Right cardiac atrium (tissue), 5 donors: ENCODE measurements at regions not wholly inside any gene's neighbourhood (a gene's known extent, or its start where the extent isn't known, plus 50 kb on each side); places are given as distances from the start of the nearest gene placed in this dataset.
"Not testable (repeated sequence)": the region's sequence is repeated elsewhere in the genome, so short reads cannot be mapped to it uniquely, and the experiment has no call there.

Source experiments
- ATAC-seq, 2 donors: fragments of 200-7000 bp; cut with Tn5 transposase; one replicate each; pipeline versions ENCODE4 v1.8.0 to v1.9.1; 2020; ENCODE audit warnings: moderate library complexity in 2 of 2, mild to moderate bottlenecking in 1 of 2
- DNase-seq, 3 donors: peaks; one replicate each; pipeline ENCODE4 v3.0.0-alpha.2; 2020
- H3K27ac ChIP-seq: one replicate; pipeline ENCODE4 v1.5.1; 2013; ENCODE audit warnings: mild to moderate bottlenecking, low read length, control low read depth, moderate library complexity
- H3K27me3 ChIP-seq: one replicate; pipeline ENCODE4 v1.6.1; 2013; ENCODE audit not compliant: control insufficient read depth, insufficient read depth
- H3K4me1 ChIP-seq: one replicate; pipeline ENCODE4 v1.6.1; 2013; ENCODE audit warnings: low read length; ENCODE audit not compliant: control insufficient read depth, insufficient read depth
- H3K4me3 ChIP-seq: one replicate; pipeline ENCODE4 v1.5.1; 2013; ENCODE audit warnings: low read length, control low read depth
- H3K9me3 ChIP-seq: one replicate; pipeline ENCODE4 v1.6.1; 2013; ENCODE audit warnings: low read length; ENCODE audit not compliant: control insufficient read depth
- WGBS: extraction: QIAGEN DNeasy Blood & Tissue Kit; methylation state at CpG from one replicate; pipeline ENCODE4 v1.1.7; 2013; 5-methylcytosine and 5-hydroxymethylcytosine counted together
- intact Hi-C, 4 donors: fragments of 100-400 bp; cut with DNase I; formaldehyde crosslinking; loops; one replicate each; pipeline versions ENCODE4 v1.11.0 to v1.14.0; 2022 to 2023
- donor health status: healthy with polysubstance abuse.
- donor health status: DM: no; HTN: yes; CAD: no.
- donor health status: DM: no; HTN: no; CAD: no.
- donor health status: DM: no; HTN: yes; CAD: no; lungs with severe emphysema.
- donor health status: DM: yes; HTN: yes; CAD: no.

DNA sequence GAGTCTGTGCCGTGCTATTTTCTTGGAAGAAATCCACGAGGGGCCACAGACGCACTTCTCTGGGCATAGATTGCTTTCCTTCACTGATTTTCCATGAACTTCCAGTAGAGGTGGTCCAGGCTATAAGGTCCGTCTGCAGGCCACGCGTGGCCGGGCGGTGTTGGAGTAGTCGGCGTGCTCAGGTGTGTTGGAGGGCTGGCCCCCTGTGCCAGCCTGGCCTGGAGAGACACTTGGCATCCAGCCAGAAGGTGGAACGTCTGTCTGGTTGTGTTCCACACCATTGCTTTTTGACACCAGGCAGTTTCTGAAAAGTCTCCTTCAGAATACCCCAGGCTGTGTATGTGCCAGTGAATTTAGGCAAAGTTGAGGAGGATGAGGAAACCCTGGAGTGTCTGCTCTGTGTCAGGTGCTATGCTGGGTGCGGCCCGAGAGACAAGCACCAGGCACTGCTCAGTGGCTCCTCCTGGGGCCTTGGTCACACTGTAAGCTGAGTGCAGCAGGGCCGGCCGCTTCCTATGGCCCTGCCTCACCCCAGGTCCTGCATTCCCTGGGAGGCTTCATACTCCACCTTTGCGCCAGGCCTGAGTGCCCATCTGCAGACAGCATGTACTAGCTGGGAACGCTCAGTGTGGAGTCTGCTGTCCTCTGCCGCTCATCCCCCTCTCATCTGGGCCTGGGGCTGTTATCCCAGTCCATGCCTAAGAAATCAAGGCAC is 52.1 kb upstream of the TAMM41 start:
- DNase-seq: no peak
- no peaks in the 10 kb centered on the region for H3K9me3 ChIP-seq
- intact Hi-C loops: no loop called here
- WGBS: 84% methylated on average over 18 of the region's 18 CpGs
- H3K27ac ChIP-seq: no peak overlapping the region
- H3K27me3 ChIP-seq: no peaks in the 10 kb centered on the region
- H3K4me1 ChIP-seq: no peaks in the 10 kb centered on the region
- H3K4me3 ChIP-seq: no peak overlapping the region
- no peak for ATAC-seq

DNA sequence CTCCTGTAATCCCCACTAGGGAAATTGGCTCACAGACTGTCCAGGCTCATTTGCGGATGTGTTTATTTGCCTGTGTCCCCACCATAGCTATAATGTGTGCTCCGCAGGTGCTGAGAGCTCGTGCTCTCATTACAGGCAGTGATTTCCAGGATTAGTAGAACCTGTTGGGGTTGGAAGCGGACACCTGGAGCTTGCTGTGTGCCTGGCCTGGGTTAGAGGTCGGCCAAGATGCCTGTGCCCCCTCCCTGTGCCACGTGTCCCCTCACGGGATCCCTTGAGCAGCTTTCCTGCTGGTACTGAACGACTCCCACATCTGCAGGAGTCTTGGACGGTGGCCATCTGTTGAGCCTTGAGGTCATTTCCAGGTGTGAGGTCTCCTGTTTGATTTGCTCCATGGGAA is 52.7 kb upstream of the TAMM41 start:
- H3K27me3 ChIP-seq, H3K27ac ChIP-seq, ATAC-seq, DNase-seq, H3K9me3 ChIP-seq, intact Hi-C loops, H3K4me3 ChIP-seq, H3K4me1 ChIP-seq: not testable (repeated sequence)
- WGBS: 75% methylated on average over 9 of the region's 9 CpGs

DNA sequence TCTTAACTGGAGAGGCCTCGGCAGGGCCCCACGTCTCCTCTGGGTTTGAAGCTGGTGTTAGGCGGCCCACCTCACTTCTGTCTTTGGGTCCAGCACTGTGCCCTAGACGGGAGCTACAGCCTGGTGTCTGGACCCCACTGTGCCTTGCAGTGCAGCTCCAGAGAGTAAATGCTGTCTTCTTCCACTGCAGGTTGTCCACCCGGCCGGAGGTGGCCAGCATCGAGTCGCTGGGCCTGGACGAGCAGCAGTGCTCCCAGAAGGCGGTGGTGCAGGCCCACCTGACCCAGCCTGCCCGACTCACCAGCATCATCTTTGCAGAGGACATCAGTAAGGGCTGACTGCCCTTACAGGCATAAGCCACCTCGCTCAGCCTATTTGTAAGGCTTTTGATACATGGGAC is 53.1 kb upstream of the TAMM41 start:
- Histone ChIP-seq H3K4me1 (no peaks in the 10 kb centered on the region), H3K27me3 (no peaks in the 10 kb centered on the region), H3K4me3 (no peak overlapping the region), H3K27ac (no peak overlapping the region), H3K9me3 (no peaks in the 10 kb centered on the region)
- DNase-seq (no peak), ATAC-seq (no peak)
- 84% methylated on average over 12 of the region's 12 CpGs for WGBS
- intact Hi-C loops: no loop called here

DNA sequence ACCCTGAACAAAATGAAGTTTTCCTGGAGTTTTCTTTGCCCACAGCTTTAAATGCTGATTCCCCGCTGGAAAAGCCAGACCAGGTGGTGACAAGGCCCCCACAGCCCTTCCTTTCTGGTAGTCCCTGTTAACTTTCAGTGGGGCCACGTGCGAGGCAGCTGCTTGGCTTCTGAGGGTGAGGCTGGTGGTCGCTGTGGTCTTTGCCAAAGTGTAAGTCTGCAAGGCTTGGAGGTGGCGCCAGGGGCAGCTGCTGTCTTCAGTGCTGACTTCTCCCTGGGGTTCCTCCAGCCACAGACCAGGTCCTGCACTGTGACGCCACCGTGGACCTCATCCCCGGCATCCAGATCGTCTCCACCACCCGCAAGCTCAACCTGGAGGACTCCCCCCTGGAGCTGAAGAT is 54.1 kb upstream of the TAMM41 start:
- 79% methylated on average over 10 of the region's 10 CpGs for WGBS
- no peak overlapping the region for H3K27ac ChIP-seq
- H3K9me3 ChIP-seq: no peaks in the 10 kb centered on the region
- no peak for DNase-seq
- H3K27me3 ChIP-seq: no peaks in the 10 kb centered on the region
- intact Hi-C loops: no loop called here
- H3K4me1 ChIP-seq: no peaks in the 10 kb centered on the region
- ATAC-seq: no peak
- no peak overlapping the region for H3K4me3 ChIP-seq

DNA sequence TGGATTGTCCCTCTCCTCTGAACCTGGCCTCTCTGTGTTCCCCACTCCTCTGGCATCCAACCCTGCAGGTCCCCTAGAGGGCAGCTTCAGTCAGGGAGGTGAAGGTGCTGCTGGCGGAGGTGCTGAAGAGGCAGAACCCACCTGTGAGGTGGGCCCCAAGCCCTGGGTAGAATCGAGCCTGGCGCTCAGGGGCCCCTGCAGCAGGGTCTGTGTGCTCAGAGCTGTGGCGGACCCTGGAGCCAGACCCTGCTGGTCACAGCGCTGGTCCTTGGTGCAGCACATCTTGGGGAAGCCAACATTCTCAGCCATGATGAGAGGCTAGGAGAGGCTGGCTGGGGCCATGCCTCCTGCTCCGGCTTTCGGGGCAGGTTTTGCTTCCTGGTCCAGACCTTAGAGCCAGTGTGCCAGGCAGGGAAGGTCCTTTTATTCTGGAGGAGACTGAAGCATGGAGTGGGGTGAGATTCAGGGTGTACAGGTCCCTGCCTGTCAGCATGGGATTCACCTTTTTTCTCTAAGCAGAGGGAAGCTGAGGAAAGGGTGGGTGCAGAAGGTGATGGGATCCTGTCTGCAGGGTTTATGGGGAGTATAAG is 54.7 kb upstream of the TAMM41 start:
- no peak overlapping the region for H3K27ac ChIP-seq
- 86% methylated on average over 7 of the region's 7 CpGs for WGBS
- H3K4me1 ChIP-seq: no peaks in the 10 kb centered on the region
- ATAC-seq: no peak
- no peaks in the 10 kb centered on the region for H3K9me3 ChIP-seq
- H3K4me3 ChIP-seq: no peak overlapping the region
- DNase-seq: no peak
- no peaks in the 10 kb centered on the region for H3K27me3 ChIP-seq
- intact Hi-C loops: no loop called here

DNA sequence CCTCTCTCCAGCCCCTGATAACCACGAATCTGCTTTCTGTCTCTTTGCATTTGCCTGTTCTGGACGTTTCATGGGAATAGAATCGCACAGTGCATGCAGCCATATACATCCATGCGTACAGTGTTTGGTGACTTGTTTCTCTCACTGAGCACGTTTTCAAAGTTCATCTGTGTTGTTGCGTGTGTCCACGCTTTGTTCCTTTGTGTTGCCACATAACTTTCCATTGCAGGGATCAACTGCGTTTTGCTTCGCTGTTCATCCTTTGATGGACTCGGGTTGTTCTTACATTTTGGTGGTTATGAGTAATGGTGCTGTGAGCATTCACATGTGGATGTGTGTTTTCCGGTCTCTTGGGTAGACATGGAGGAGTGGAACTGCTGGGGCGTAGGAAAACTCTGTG is 56.4 kb upstream of the TAMM41 start:
- no peak for ATAC-seq

DNA sequence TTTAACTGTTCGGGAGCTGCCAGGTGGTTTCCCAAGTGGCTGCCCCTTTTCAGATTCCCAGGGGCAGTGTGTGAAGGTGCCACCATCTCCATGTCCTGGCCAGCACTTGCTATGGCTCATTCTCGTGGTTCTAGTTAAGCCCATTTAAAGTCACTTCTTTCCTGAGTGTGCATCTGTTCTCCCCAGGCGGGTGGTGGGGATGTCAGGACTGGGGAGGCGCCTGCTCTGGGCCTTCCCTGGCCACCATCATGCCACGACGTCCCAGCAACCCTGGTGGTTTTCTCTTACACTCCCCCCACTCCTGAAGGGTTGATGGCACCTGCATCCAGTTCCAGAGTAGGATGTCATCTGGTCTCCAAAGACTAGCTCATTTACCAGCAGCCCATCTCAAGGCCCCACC is 56.8 kb upstream of the TAMM41 start:
- DNase-seq (no peak), ATAC-seq (no peak)
- intact Hi-C loops: no loop called here
- H3K4me3 ChIP-seq: no peak overlapping the region
- 77% methylated on average over 6 of the region's 6 CpGs for WGBS
- no peaks in the 10 kb centered on the region for H3K4me1 ChIP-seq
- no peaks in the 10 kb centered on the region for H3K27me3 ChIP-seq
- H3K27ac ChIP-seq: no peak overlapping the region
- no peaks in the 10 kb centered on the region for H3K9me3 ChIP-seq

More for the DNA sequence above, 56.4 kb upstream of the TAMM41 start:
- intact Hi-C loops: no loop called here
- no peak overlapping the region for H3K27ac ChIP-seq
- H3K4me1 ChIP-seq: no peaks in the 10 kb centered on the region
- H3K9me3 ChIP-seq: no peaks in the 10 kb centered on the region
- no peak overlapping the region for H3K4me3 ChIP-seq
- whole genome bisulfite sequencing: 67% methylated on average over 12 of the region's 12 CpGs
- H3K27me3 ChIP-seq: no peaks in the 10 kb centered on the region
- no peak for DNase-seq

DNA sequence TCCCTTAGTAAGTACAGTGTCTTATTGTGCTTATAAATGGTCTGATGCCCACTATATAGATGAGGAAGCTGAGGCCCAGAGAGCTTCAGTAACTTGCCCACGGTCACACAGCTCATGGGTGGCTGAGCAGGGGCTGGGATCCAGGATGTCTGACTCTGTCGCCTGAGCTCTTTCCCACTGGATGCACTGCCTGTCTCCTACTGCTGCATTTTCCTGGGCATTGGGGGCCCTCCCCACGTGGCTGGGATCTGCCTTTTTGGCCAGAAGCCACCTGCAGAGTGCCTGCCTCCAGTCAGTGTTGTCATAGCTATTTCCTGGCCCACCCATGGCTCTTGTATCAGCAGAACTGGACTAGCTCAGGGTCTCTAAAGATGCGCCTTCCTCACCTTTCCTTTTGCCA is 57.5 kb upstream of the TAMM41 start:
- ATAC-seq (no peak), DNase-seq (no peak)
- H3K27me3 ChIP-seq: no peaks in the 10 kb centered on the region
- H3K9me3 ChIP-seq: no peaks in the 10 kb centered on the region
- WGBS: 61% methylated on average over 4 of the region's 4 CpGs
- H3K27ac ChIP-seq: no peak overlapping the region
- no peak overlapping the region for H3K4me3 ChIP-seq
- no peaks in the 10 kb centered on the region for H3K4me1 ChIP-seq
- intact Hi-C loops: no loop called here

DNA sequence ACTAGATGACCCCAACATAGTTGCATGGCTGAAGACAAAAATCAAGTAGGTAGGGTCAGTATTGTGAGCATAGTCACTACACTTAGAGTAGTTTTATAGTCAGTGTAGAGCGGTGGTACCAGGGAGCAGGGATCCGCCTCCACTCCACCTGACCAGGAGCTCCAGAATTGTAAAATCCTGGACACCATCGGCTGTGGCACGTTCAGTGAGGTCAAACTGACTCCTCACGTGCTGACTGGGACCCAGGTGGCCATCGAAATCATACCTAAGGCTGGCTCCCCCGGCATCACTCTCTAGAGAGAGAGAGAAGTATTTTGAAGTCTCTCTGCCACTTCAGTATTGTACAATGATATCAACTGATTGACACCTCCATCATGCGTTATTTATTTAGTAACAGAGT is 59.7 kb upstream of the TAMM41 start:
- Histone ChIP-seq H3K27me3 (no peaks in the 10 kb centered on the region), H3K27ac (no peak overlapping the region), H3K9me3 (no peaks in the 10 kb centered on the region), H3K4me1 (no peaks in the 10 kb centered on the region), H3K4me3 (no peak overlapping the region)
- 78% methylated on average over 8 of the region's 8 CpGs for WGBS
- no peak for DNase-seq
- no peak for ATAC-seq
- intact Hi-C loops: no loop called here

DNA sequence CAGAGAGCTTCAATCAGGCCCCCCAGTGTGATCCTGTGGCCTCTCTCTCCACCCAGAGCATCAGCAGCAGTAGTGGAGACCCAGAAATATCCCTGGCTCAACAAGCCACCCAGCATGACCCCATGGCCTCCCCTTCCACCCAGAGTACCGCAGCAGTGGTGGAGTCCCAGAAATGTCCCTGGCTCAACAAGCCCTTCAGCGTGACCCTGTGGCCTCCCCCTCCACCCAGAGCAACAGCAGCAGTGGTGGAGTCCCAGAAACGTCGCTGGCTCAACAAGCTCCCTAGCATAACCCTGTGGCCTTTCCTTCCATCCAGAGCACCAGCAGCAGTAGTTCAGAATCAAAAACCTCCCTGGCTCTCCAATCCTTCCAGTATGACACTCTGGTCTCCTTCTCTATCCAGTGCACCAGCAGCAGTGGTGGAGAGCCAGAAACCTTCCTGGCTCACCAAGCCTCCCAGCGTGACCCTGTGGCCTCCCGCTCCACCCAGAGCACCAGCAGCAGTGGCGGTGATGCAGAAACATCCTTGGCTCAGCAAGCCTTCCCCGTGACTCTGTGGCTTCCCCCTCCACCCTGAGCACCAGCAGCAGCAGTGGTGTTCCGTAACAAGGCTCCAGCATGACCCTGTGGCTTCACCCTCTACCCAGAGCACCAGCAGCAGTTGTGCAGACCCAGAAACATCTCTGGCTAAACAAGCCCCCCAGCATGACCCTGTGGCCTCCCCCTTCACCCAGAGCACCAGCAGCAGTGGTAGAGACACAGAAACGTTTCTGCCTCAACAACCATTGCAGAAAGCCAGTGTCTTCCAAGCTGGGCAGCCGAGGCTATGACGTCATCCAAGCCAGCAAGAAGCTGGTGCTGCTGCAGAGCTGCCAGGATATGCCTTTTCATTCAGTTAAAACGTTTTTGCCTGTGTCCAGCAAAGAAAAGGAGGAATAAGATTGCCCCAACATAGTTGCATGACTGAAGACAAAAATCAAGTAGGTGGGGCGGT is 61.3 kb upstream of the TAMM41 start:
- Histone ChIP-seq H3K4me3 (no peak overlapping the region), H3K4me1 (no peaks in the 10 kb centered on the region), H3K9me3 (no peaks in the 10 kb centered on the region), H3K27me3 (no peaks in the 10 kb centered on the region), H3K27ac (no peak overlapping the region)
- 58% methylated on average over 14 of the region's 14 CpGs for WGBS
- intact Hi-C loops: no loop called here
- DNase-seq (no peak), ATAC-seq (no peak)
